GM19438 (cell line): ENCODE measurements at regions not wholly inside any gene's neighbourhood (a gene's known extent, or its start where the extent isn't known, plus 50 kb on each side); places are given as distances from the start of the nearest gene placed in this dataset.

Experiments used
- ATAC-seq: cut with Tn5 transposase; IDR thresholded peaks from one replicate; pipeline ENCODE4 v1.9.1; 2021; ENCODE audit warnings: low read depth; ENCODE audit not compliant: unreplicated experiment

DNA sequence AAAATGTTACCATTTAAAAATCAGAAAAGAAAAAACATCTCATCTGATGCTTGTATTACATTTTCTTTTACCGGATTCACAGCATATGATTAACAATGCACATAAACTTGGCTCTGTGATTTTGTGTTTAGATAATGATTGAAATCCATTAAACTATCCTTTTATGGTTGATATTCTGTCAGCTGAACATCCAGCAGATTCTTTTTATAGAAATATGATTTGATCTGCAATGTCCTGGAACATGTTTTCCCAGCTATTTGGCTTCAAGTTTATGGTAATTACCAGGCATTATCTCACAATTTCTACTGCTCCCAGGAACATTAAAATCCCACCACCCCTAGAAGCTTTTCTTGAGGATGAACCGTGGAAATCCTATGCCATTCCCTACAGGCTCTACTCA is 205.7 kb upstream of the TET2 start:
- no peak for ATAC-seq

DNA sequence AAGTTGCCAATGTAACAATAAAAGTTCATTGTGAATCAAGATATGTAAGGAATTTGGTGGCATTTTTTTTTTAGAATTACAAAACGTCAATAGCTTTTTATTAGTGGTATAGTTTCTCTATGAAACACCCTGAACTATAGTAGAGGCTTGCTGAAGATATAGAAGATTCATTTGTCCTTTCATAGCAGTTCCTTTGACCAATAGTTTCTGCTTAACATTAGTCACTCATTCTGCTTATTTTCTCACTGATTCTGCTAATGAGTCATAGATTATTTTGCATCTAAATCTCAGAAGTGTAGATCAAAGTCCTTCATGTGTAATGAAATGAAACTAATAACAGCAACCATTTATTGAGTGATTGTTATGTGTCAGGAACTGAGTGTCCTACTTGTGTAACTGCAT is 205.0 kb upstream of the TET2 start:
- ATAC-seq, result no peak

- no peak for ATAC-seq
Measured at GRCh38 chr4:104942990-104943743, 203.5 kb upstream of the TET2 start.

DNA sequence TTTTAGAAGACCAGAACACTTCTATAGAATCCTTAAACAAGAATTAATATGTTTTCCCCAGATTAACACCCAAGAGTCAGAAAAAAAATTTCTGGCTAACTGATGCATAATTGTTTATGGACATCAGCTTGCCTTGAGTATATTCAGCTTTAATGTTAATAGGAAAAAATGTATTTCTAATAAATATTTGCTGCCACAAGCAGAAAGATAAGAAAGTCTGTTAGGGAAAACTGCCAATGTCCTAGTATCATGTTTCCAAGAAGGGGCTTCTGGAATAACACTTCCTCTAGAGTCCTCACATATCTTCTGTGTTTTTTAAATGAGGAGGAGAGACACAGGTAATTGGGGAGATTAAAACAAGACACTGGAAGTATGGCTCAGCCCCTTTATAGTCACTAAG is 202.1 kb upstream of the TET2 start:
- no peak for ATAC-seq

DNA sequence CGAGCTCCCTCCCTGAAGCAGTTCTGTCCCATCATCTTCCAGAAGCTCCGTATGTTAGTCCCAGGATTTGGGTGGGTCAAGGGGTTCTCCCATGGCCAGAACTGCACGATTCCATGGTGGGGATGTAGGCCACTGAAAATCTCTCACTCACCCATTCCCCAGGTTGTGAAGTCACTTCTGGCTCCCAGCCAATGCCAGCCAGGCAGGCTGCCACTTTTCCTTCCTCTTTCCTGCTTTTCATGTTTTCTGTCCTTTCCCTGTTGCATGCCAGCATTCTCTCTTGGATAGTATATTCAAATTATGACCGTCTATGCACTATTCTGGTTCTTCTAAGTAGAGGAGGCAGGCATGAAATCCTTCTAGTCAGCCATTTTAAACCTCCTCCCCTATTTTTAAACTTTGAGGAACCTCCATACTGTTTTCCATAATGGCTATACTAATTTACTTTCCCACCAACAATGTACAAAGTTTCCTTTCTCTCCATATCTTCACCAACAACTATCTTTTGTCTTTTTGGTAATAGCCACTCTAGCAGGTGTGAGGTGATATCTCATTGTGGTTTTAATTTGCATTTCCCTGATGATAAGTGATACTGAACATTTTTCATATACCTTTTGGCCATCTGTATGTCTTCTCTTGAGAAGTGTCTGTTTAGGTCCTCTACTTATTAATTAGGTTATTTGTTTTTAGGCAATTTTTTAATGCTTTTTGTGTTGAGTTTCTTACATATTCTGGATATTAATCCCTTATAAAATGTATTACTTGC is 182.1 kb upstream of the TET2 start:
- ATAC-seq, result no peak

DNA sequence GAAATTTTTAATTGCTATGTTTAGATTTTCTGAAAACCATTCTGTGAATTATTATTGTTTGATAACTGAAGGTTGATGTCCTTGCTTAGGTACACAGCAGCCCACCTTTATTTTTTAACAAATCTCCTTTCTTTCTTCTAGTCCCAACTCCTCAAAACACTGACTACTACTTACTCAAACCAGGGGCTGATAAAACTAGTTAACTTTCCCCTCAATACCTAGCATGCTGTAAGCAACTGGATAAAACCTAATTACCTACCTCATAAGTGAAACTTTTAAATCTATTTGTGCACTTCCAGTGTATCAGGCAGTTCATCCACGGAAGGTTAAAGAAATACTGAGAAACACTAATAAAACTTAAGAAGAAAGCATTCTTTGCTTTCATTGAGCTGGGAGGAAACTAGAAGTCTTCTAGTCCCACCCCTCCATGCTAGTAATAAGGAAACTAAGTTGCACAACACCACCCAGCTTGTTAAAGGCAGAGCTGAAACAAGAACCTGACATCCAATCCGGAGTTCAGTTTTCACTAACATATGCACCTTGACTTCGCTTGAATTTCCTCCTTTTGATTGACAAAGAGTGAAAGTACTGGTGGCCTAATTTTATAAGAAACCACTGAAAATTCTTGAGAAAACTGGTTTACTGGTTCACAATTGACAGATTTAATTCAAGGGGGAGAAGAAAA is 180.2 kb upstream of the TET2 start:
- ATAC-seq, result peak; percentile 96

DNA sequence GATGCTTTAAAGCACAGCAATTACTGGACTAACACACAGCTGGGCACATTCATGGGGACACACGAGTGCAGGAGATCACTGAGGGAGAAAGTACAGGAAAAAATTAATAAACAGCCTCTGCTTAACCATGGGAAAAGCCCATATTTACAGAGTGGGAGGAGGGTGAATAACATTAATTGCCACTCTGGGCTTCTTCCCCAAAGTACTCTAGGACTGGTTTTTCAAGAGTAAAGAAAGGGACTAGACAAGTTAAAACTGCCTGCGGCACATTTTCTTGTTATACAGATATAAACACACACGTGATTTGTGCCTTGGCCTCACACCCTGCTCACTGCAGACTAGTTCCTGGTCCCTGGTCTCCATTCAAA is 179.7 kb upstream of the TET2 start:
- ATAC-seq, result peak; percentile 31

DNA sequence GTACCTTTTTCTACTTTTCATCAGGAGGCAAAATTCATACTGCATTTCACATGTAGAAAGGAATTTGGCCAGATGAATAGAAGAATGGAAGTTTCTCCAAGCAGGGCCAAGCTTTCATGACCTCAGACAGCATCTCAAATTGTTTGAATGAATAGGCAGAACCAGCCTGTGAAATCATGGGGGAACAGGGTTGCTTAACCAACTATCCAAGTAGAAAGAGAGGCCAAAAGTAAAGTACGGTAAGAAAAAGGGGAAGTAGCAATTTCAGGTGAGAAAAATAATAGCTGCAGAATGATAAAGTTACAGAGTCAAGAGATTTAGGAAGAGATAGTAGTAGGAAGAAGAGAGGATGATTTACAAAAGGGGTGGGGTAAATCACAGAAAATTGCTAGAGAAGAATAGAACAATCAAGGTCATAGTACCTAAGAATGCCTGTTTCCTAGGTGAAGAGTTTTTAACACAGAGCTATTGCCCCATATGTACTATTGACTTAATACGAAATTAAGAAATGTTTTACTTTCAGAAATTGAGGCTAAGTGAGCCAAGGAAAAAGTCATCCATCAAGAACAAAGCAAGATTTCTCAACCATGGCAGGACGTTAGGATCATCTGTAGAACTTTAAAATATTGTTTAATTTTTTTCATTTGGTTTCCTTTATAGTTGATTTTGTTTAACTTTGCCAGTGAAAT is 177.1 kb upstream of the TET2 start:
- ATAC-seq, result no peak

GRCh38 chr4:104971462-104971861 is 175.2 kb upstream of the TET2 start:
- ATAC-seq, result no peak

DNA sequence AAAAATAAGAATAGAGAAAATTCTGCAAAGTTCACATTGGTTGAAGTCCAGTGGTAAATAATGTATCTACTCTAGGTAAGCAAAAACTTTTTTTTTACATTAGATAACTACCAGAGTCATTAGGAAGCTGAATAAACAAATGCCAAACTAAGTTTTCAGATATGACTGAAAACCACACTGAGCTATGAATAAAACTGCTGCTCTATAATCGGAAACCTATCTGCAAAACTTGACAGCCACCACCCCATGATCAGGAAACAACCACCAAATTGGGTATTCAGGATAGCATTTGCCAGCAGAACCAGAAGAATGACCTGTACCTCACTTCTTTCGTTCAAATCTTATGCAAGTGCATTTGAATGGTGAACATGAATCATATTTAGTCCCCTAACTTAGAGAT is 173.0 kb upstream of the TET2 start:
- no peak for ATAC-seq

DNA sequence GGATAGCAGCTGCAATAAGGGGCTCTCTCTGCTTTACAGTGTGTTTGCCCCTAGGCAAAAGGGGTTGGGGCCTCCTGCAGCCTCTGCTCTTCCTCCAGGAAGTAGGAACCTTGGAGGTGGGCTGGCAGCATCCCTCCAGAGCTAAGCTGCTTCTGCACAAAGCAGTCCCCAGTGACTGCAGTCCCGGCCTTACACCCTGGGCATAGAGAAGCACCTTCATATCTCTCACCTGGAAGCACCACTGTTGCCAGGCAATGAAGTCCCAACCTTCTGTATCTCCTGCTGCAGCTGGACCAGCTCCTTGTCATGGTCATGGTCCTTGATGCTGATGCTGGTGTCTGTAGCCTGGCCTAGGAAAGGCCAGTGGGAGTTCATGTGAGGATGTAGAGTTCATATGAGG is 171.1 kb upstream of the TET2 start:
- no peak for ATAC-seq

DNA sequence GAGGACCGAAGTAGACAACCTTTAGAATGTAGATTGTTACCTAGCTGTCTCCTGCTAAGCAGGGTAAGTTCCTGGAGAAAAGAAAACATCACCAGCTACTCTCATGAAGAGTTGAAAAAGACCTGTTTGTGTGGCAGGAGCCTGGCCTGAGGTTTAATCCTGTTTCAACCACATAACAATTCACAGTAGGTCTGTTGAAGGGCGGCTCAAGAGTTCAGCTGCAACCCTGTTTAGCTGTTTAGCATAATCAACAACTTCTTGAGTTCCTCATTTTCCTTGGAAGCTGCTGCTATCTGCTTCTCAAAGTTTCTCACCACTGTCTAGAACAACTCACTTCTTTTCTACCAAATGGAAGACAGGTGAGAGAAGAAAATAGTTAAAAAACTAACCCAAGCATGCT is 170.4 kb upstream of the TET2 start:
- ATAC-seq, result peak; percentile 58

GRCh38 chr4:104979083-104979760 is 167.5 kb upstream of the TET2 start:
- ATAC-seq, result no peak

DNA sequence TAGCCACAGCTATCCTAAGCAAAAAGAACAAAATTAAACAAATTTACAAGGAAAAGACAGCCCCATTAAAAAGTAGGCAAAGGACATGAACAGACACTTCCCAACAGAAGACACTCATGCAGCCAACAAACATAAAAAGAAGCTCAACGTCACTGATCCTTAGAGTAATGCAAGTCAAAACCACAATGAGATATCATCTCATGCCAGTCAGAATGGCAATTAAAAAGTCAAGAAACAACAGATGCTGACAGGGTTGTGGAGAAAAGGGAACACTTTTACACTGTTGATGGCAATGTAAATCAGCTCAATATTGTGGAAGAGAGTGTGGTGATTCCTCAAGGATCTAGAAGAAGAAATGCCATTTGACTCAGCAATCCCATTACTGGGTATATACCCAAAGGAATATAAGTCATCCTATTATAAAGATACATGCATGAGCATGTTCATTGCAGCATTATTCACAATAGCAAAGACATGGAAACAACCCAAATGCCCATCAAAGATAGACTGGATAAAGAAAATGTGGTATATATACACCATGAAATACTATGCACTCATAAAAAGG is 163.0 kb upstream of the TET2 start:
- no peak for ATAC-seq

DNA sequence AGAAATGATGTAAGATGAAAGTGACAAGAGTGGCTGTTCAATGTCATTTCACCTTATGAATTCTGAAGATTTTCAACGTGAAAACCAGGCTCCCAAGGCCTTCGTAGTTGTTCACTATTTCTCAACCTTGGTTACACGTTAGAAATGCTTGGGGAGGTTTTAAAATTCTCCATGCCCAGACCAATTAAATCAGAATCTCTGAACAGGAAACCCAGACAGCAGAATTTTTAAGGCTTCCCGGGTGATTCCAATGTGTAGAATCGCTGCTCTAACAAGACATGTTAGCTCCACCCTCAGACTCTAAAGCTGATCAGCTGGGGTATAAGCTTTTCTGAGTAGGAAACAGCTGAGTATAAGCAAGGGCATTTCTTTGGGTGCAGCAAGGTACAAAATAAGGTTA is 160.4 kb upstream of the TET2 start:
- no peak for ATAC-seq

DNA sequence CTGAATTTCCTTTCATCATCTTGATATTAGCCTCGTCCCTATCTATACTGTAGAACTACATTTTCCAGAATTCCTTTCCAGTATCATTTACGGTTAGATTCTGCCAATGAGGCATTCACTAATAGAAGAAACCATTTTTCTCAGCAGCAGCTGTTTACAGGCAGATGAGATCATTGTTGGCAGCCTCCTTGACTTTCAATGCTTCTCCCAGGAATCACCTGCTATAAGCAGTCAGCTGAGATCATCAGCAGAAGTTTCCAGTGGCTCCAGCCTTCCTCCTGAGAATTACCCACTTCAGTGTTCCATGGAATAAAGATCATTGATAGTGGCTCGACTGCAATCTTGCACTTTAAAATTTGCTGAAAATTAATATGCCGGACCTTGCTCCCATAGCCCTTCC is 157.3 kb upstream of the TET2 start:
- ATAC-seq, result no peak

GRCh38 chr4:105002278-105002677 is 144.4 kb upstream of the TET2 start:
- ATAC-seq, result no peak

- ATAC-seq, result no peak
Measured at GRCh38 chr4:105014234-105014633, 132.4 kb upstream of the TET2 start.

GRCh38 chr4:105014635-105015034 is 132.0 kb upstream of the TET2 start:
- ATAC-seq, result no peak

DNA sequence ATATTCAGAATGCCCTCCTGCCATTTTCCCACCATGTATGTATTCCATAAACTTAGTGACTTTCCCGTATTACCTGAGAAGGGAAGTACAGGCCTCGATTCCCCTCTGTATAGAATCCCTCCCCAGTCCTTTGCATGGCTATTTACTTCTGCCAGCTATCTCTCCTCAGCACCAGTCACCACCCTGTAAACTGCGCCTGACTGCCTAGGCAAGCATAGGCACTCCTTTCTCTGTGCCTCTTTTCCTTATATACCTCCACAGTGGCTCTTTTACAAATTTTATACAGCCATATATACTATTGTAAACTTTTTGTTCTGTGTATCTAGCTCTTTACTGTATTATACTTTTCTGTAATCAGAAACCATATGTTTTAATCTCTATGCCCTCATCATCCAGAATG is 130.9 kb upstream of the TET2 start:
- no peak for ATAC-seq
